ENCODE measurements at regions not wholly inside any gene's neighbourhood (a gene's known extent, or its start where the extent isn't known, plus 50 kb on each side); places are given as distances from the start of the nearest gene placed in this dataset.

GRCh38 chr3:10732292-10732691, 83.7 kb upstream of the SLC6A11 start:
- intact Hi-C loops (cut with micrococcal nuclease), result loop anchor here (10.0 kb wide), 1 partner anchor 797 kb away; the partner anchor contains the start of gene CRELD1

More at GRCh38 chr3:10732292-10732691, 83.7 kb upstream of the SLC6A11 start:
- TF ChIP-seq EZH2 (IDR thresholded peaks at IDR 0.05; ENCODE audit: borderline replicate concordance, low read depth, low read length, severe bottlenecking), result no peak
- TF ChIP-seq CTCF (IDR thresholded peaks at IDR 0.05; ENCODE audit: extremely low read depth in 1 of 2, insufficient read depth in 1 of 2, low read depth in 1 of 2, low read length in 2 of 2), result no peak
- TF ChIP-seq POLR2AphosphoS5 (IDR thresholded peaks at IDR 0.05; ENCODE audit: insufficient read depth, low read depth, low read length), result no peak
- TF ChIP-seq POLR2A (IDR thresholded peaks at IDR 0.05; ENCODE audit: low read depth, low read length), result no peak
- no peak for TF ChIP-seq JUN (IDR thresholded peaks at IDR 0.05; ENCODE audit: borderline replicate concordance, insufficient read depth, insufficient read length, low read depth)
- TF ChIP-seq GATA2 (IDR thresholded peaks at IDR 0.05; ENCODE audit: insufficient read depth, insufficient read length, low read depth, low read length), result no peak
- TF ChIP-seq MAX (IDR thresholded peaks at IDR 0.05; ENCODE audit: insufficient read depth, insufficient read length), result no peak
- no peak for TF ChIP-seq FOS (IDR thresholded peaks at IDR 0.05; ENCODE audit: borderline replicate concordance, insufficient read depth, low read length)
- no peak for TF ChIP-seq MYC (IDR thresholded peaks at IDR 0.05; ENCODE audit: low read depth, low read length)
- Histone ChIP-seq H4K20me1 (replicated peaks; ENCODE audit: control insufficient read depth, extremely low read depth, insufficient read depth, low read length) (no peaks in the 10 kb centered on the region), H3K4me3 (replicated peaks in 1 of 3; ENCODE audit: insufficient read depth in 1 of 3, low read depth in 1 of 3, low read length in 3 of 3) (no peak overlapping the region), H2AFZ (ENCODE audit: low read depth, low read length) (no peak overlapping the region), H3K27ac (ENCODE audit: insufficient read depth, low read depth, low read length) (no peak overlapping the region), H3K4me1 (ENCODE audit: control insufficient read depth, extremely low read depth, insufficient read depth, low read length) (no peaks in the 10 kb centered on the region), H3K4me2 (ENCODE audit: insufficient read depth, low read length) (no peak overlapping the region), H3K9me3 (replicated peaks; ENCODE audit: control insufficient read depth, insufficient read depth, low read length) (peaks cover 2% of the 10 kb centered on the region), H3K9ac (replicated peaks; ENCODE audit: extremely low read depth, insufficient read depth, low read length) (no peak overlapping the region), H3K9me1 (replicated peaks; ENCODE audit: control insufficient read depth, extremely low read depth, insufficient read depth, low read length) (no peaks in the 10 kb centered on the region), H3K27me3 (ENCODE audit: control insufficient read depth in 2 of 2, insufficient read depth in 2 of 2, low read length in 2 of 2) (no peaks in the 10 kb centered on the region), H3K36me3 (ENCODE audit: control insufficient read depth in 2 of 2, extremely low read depth in 1 of 2, insufficient read depth in 2 of 2, low read length in 2 of 2) (no peaks in the 10 kb centered on the region), H3K79me2 (ENCODE audit: control insufficient read depth, insufficient read depth, low read length) (no peaks in the 10 kb centered on the region)
- ChIA-PET POLR2A (no interaction called here), CTCF (no interaction called here)
- FAIRE-seq (no peak), DNase-seq (ENCODE audit: low read depth, low spot score) (no peak)
- dilution Hi-C loops (cut with MboI; ENCODE audit: extremely low pct_ligation_motif_present, low sequenced_read_pairs), result no loop called here
- no TSS peak for BruUV-seq (replicated peaks)
